ENCODE measurements at regions not wholly inside any gene's neighbourhood (a gene's known extent, or its start where the extent isn't known, plus 50 kb on each side); places are given as distances from the start of the nearest gene placed in this dataset.

- TF ChIP-seq CTCF (IDR thresholded peaks at IDR 0.05 in 4 of 5, conservative IDR thresholded peaks at IDR 0.05 in 1 of 5) (no peak), POLR2A (IDR thresholded peaks at IDR 0.05) (no peak)
These were observed 1413.8 kb downstream of the SI start for GRCh38 chr3:163664466-163664865.

Measured in gastrocnemius medialis (tissue), 4 donors.